Endothelial cell (in vitro differentiated cells): ENCODE measurements at regions not wholly inside any gene's neighbourhood (a gene's known extent, or its start where the extent isn't known, plus 50 kb on each side); places are given as distances from the start of the nearest gene placed in this dataset.

Experiments used
- DNase-seq: peaks from one replicate; pipeline ENCODE4 v3.0.0; 2021; ENCODE audit warnings: low spot score
- H3K27ac Mint-ChIP-seq: one replicate; pipeline ENCODE4 v1.8.0; 2021; ENCODE audit warnings: mixed read lengths, inconsistent platforms; ENCODE audit not compliant: unreplicated experiment
- H3K27me3 Mint-ChIP-seq: one replicate; pipeline ENCODE4 v1.8.0; 2021; ENCODE audit warnings: mild to moderate bottlenecking, moderate library complexity, mixed read lengths, inconsistent platforms; ENCODE audit not compliant: unreplicated experiment
- H3K36me3 Mint-ChIP-seq: one replicate; pipeline ENCODE4 v1.8.0; 2021; ENCODE audit warnings: mild to moderate bottlenecking, low read depth, mixed read lengths, inconsistent platforms; ENCODE audit not compliant: unreplicated experiment
- H3K4me1 Mint-ChIP-seq: one replicate; pipeline ENCODE4 v1.8.0; 2021; ENCODE audit warnings: mild to moderate bottlenecking, mixed read lengths, inconsistent platforms; ENCODE audit not compliant: unreplicated experiment
- H3K4me3 Mint-ChIP-seq: one replicate; pipeline ENCODE4 v1.8.0; 2021; ENCODE audit warnings: mild to moderate bottlenecking, mixed read lengths, inconsistent platforms; ENCODE audit not compliant: unreplicated experiment
- H3K9me3 Mint-ChIP-seq: one replicate; pipeline ENCODE4 v1.8.0; 2021; ENCODE audit warnings: mixed read lengths, inconsistent platforms; ENCODE audit not compliant: unreplicated experiment
- CTCF ChIP-seq: fragments of 200-600 bp; sonication (generic); IDR thresholded peaks from one replicate; pipeline ENCODE4 v1.5.0; 2021; ENCODE audit warnings: antibody characterized with exemption; ENCODE audit not compliant: unreplicated experiment

- Mint-ChIP-seq H3K27ac (no peak overlapping the region), H3K4me1 (no peaks in the 10 kb centered on the region), H3K9me3 (no peaks in the 10 kb centered on the region), H3K4me3 (no peak overlapping the region), H3K36me3 (no peaks in the 10 kb centered on the region), H3K27me3 (no peaks in the 10 kb centered on the region)
- DNase-seq = no peak
- no peak for TF ChIP-seq CTCF
These were observed 986.6 kb downstream of the ZPLD1 start for GRCh38 chr3:103421460-103421859.

- no peak for DNase-seq
- no peak for TF ChIP-seq CTCF
- Mint-ChIP-seq H3K9me3 (no peaks in the 10 kb centered on the region), H3K27ac (no peak overlapping the region), H3K4me1 (no peaks in the 10 kb centered on the region), H3K36me3 (peaks cover 6% of the 10 kb centered on the region), H3K27me3 (no peaks in the 10 kb centered on the region), H3K4me3 (no peak overlapping the region)
These were observed 1003.1 kb downstream of the ZPLD1 start for GRCh38 chr3:103437883-103438282.

DNA sequence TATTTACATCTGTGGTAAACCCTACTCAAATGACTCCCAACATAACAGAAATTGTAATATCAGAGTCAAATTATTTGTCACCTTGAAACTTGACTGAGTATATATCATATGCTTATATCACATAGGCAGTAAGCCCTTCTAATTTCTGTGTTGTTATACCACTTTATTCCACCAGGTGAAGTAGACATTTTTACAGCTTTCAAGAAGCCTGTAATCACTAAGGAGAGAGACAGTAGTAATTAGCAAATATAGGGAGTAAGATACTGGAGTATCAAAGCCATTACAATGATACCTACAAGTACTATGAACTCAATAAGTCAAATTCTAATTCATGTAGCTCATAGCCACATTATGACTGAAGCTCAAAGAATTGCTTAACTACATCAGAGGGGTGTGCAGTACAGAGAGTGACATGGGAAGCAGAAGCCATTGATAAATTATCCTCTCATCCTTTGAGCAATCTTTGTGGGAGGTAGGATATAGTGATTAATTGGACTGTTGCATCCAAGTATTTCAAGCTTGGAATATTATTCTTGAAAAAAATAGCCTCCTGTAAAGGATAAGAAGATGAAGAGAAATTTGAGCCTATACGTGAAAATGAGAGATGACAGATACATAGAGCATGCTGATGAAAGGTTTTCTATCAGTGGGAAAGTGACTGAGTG lies 1005.9 kb downstream of the ZPLD1 start:
- peaks cover 6% of the 10 kb centered on the region for H3K36me3 Mint-ChIP-seq
- no peaks in the 10 kb centered on the region for H3K9me3 Mint-ChIP-seq
- no peak for DNase-seq
- H3K4me3 Mint-ChIP-seq = no peak overlapping the region
- no peaks in the 10 kb centered on the region for H3K27me3 Mint-ChIP-seq
- no peak overlapping the region for H3K27ac Mint-ChIP-seq
- peak; percentile 70 for TF ChIP-seq CTCF
- H3K4me1 Mint-ChIP-seq = no peaks in the 10 kb centered on the region

GRCh38 chr3:103446953-103447629 lies 1012.3 kb downstream of the ZPLD1 start:
- no peak for DNase-seq
- no peaks in the 10 kb centered on the region for H3K36me3 Mint-ChIP-seq
- no peaks in the 10 kb centered on the region for H3K9me3 Mint-ChIP-seq
- H3K4me3 Mint-ChIP-seq = no peak overlapping the region
- H3K27ac Mint-ChIP-seq = no peak overlapping the region
- H3K4me1 Mint-ChIP-seq = no peaks in the 10 kb centered on the region
- no peak for TF ChIP-seq CTCF
- no peaks in the 10 kb centered on the region for H3K27me3 Mint-ChIP-seq

DNA sequence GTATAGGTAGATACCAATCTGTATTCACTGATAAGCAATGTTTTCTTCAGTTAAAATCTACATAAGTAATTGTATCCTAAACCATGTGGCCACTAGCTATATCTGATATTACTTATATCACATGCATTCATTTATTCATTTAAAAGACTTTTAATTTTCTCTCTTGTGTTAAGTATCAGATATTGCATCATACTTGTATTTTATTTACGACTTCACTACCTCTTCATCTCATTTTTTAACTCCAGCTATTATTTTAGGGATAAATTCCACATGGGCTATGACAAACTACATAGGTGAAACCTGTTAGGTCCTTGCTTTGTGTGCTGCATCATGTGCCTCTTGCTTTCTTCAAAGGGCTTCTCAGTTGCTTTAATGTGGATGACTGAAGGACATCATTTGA lies 1018.3 kb downstream of the ZPLD1 start:
- H3K27me3 Mint-ChIP-seq = no peaks in the 10 kb centered on the region
- no peaks in the 10 kb centered on the region for H3K36me3 Mint-ChIP-seq
- H3K4me1 Mint-ChIP-seq = no peaks in the 10 kb centered on the region
- no peak for TF ChIP-seq CTCF
- H3K27ac Mint-ChIP-seq = no peak overlapping the region
- no peaks in the 10 kb centered on the region for H3K9me3 Mint-ChIP-seq
- H3K4me3 Mint-ChIP-seq = no peak overlapping the region
- no peak for DNase-seq
